ENCODE measurements at regions not wholly inside any gene's neighbourhood (a gene's known extent, or its start where the extent isn't known, plus 50 kb on each side); places are given as distances from the start of the nearest gene placed in this dataset.
"Not testable (repeated sequence)": the region's sequence is repeated elsewhere in the genome, so short reads cannot be mapped to it uniquely, and the experiment has no call there.

GRCh38 chr13:52324831-52325230 is 81.1 kb downstream of the THSD1 start:
- DNase-seq; H3K36me3 ChIP-seq (replicated peaks; ENCODE audit: insufficient read depth, low read length); H3K79me2 ChIP-seq (ENCODE audit: low read length): not testable (repeated sequence)

GRCh38 chr13:52319876-52320275 is 86.1 kb downstream of the THSD1 start:
- no peaks in the 10 kb centered on the region for H3K9me2 ChIP-seq (replicated peaks; ENCODE audit: insufficient read depth, low read length)
- no peaks in the 10 kb centered on the region for H4K20me1 ChIP-seq (ENCODE audit: insufficient read depth, low read length)
- H3F3A ChIP-seq (ENCODE audit: insufficient read depth, low read length): no peaks in the 10 kb centered on the region
- H3K27ac ChIP-seq (ENCODE audit: low read length): no peak overlapping the region
- no peak overlapping the region for H2AFZ ChIP-seq (ENCODE audit: low read length)
- no peaks in the 10 kb centered on the region for H3K36me3 ChIP-seq (replicated peaks; ENCODE audit: insufficient read depth, low read length)
- no peaks in the 10 kb centered on the region for H3K27me3 ChIP-seq (replicated peaks; ENCODE audit: insufficient read depth, low read length)
- TF ChIP-seq EZH2 (optimal IDR thresholded peaks at IDR 0.05; ENCODE audit: low read depth, low read length): no peak
- no peak for TF ChIP-seq CTCF (IDR thresholded peaks at IDR 0.05; ENCODE audit: low read length)
- no peak for TF ChIP-seq EZH2phosphoT487 (IDR thresholded peaks at IDR 0.05; ENCODE audit: low read length)
- H3K9me3 ChIP-seq (replicated peaks; ENCODE audit: insufficient read depth, low read length): no peaks in the 10 kb centered on the region
- DNase-seq: no peak
- no peak overlapping the region for H3K4me2 ChIP-seq (ENCODE audit: low read depth, low read length)
- no peaks in the 10 kb centered on the region for H3K4me1 ChIP-seq (ENCODE audit: low read length)
- H3K4me3 ChIP-seq (ENCODE audit: low read length): no peak overlapping the region
- H3K9ac ChIP-seq (ENCODE audit: low read length): no peak overlapping the region
- no peaks in the 10 kb centered on the region for H3K79me2 ChIP-seq (ENCODE audit: low read length)

More at GRCh38 chr13:52324831-52325230, 81.1 kb downstream of the THSD1 start:
- not testable (repeated sequence) for H4K20me1 ChIP-seq (ENCODE audit: insufficient read depth, low read length); H3K9ac ChIP-seq (ENCODE audit: low read length); H3K4me1 ChIP-seq (ENCODE audit: low read length); H3K27me3 ChIP-seq (replicated peaks; ENCODE audit: insufficient read depth, low read length); H3K4me3 ChIP-seq (ENCODE audit: low read length); H3F3A ChIP-seq (ENCODE audit: insufficient read depth, low read length); H2AFZ ChIP-seq (ENCODE audit: low read length); H3K4me2 ChIP-seq (ENCODE audit: low read depth, low read length); H3K9me2 ChIP-seq (replicated peaks; ENCODE audit: insufficient read depth, low read length); H3K9me3 ChIP-seq (replicated peaks; ENCODE audit: insufficient read depth, low read length)
- H3K27ac ChIP-seq (ENCODE audit: low read length): peak overlapping the region; percentile 49; the same call in 1 of the 2 replicates

GRCh38 chr13:52309833-52310232 is 96.1 kb downstream of the THSD1 start:
- H3K4me2 ChIP-seq (ENCODE audit: low read depth, low read length); H3K4me3 ChIP-seq (ENCODE audit: low read length); H3K9me2 ChIP-seq (replicated peaks; ENCODE audit: insufficient read depth, low read length); H3K9ac ChIP-seq (ENCODE audit: low read length); H4K20me1 ChIP-seq (ENCODE audit: insufficient read depth, low read length); DNase-seq; H3K27me3 ChIP-seq (replicated peaks; ENCODE audit: insufficient read depth, low read length); H3F3A ChIP-seq (ENCODE audit: insufficient read depth, low read length); H3K36me3 ChIP-seq (replicated peaks; ENCODE audit: insufficient read depth, low read length); H3K79me2 ChIP-seq (ENCODE audit: low read length); H2AFZ ChIP-seq (ENCODE audit: low read length); H3K27ac ChIP-seq (ENCODE audit: low read length); H3K4me1 ChIP-seq (ENCODE audit: low read length); H3K9me3 ChIP-seq (replicated peaks; ENCODE audit: insufficient read depth, low read length): not testable (repeated sequence)

- H3K27me3 ChIP-seq (replicated peaks; ENCODE audit: insufficient read depth, low read length); H3K79me2 ChIP-seq (ENCODE audit: low read length); H2AFZ ChIP-seq (ENCODE audit: low read length); H3K27ac ChIP-seq (ENCODE audit: low read length); DNase-seq; H3K4me3 ChIP-seq (ENCODE audit: low read length); H3K9me3 ChIP-seq (replicated peaks; ENCODE audit: insufficient read depth, low read length); H3K9me2 ChIP-seq (replicated peaks; ENCODE audit: insufficient read depth, low read length); H4K20me1 ChIP-seq (ENCODE audit: insufficient read depth, low read length); H3F3A ChIP-seq (ENCODE audit: insufficient read depth, low read length); H3K4me1 ChIP-seq (ENCODE audit: low read length); H3K4me2 ChIP-seq (ENCODE audit: low read depth, low read length); H3K9ac ChIP-seq (ENCODE audit: low read length); H3K36me3 ChIP-seq (replicated peaks; ENCODE audit: insufficient read depth, low read length): not testable (repeated sequence)
Measured at GRCh38 chr13:52306336-52306735, 99.6 kb downstream of the THSD1 start.

- H3K36me3 ChIP-seq (replicated peaks; ENCODE audit: insufficient read depth, low read length); H3K27ac ChIP-seq (ENCODE audit: low read length); H3K9ac ChIP-seq (ENCODE audit: low read length); H2AFZ ChIP-seq (ENCODE audit: low read length); H3K4me2 ChIP-seq (ENCODE audit: low read depth, low read length); H3K27me3 ChIP-seq (replicated peaks; ENCODE audit: insufficient read depth, low read length); H3F3A ChIP-seq (ENCODE audit: insufficient read depth, low read length); H3K4me1 ChIP-seq (ENCODE audit: low read length); H4K20me1 ChIP-seq (ENCODE audit: insufficient read depth, low read length); H3K9me2 ChIP-seq (replicated peaks; ENCODE audit: insufficient read depth, low read length); H3K79me2 ChIP-seq (ENCODE audit: low read length); H3K4me3 ChIP-seq (ENCODE audit: low read length); DNase-seq; H3K9me3 ChIP-seq (replicated peaks; ENCODE audit: insufficient read depth, low read length): not testable (repeated sequence)
Measured at GRCh38 chr13:52303098-52303497, 102.9 kb downstream of the THSD1 start.

- DNase-seq; H2AFZ ChIP-seq (ENCODE audit: low read length); H3K9me3 ChIP-seq (replicated peaks; ENCODE audit: insufficient read depth, low read length); H3K27ac ChIP-seq (ENCODE audit: low read length); H3K4me1 ChIP-seq (ENCODE audit: low read length); H3K27me3 ChIP-seq (replicated peaks; ENCODE audit: insufficient read depth, low read length); H3F3A ChIP-seq (ENCODE audit: insufficient read depth, low read length); H3K9ac ChIP-seq (ENCODE audit: low read length); H3K36me3 ChIP-seq (replicated peaks; ENCODE audit: insufficient read depth, low read length); H3K79me2 ChIP-seq (ENCODE audit: low read length); H4K20me1 ChIP-seq (ENCODE audit: insufficient read depth, low read length); H3K9me2 ChIP-seq (replicated peaks; ENCODE audit: insufficient read depth, low read length); H3K4me2 ChIP-seq (ENCODE audit: low read depth, low read length); H3K4me3 ChIP-seq (ENCODE audit: low read length): not testable (repeated sequence)
Measured at GRCh38 chr13:52302688-52303087, 103.3 kb downstream of the THSD1 start.

GRCh38 chr13:52301810-52302400 is 104.1 kb downstream of the THSD1 start:
- not testable (repeated sequence) for H3K36me3 ChIP-seq (replicated peaks; ENCODE audit: insufficient read depth, low read length); DNase-seq; H3K4me3 ChIP-seq (ENCODE audit: low read length); H3K27me3 ChIP-seq (replicated peaks; ENCODE audit: insufficient read depth, low read length); H3K9me2 ChIP-seq (replicated peaks; ENCODE audit: insufficient read depth, low read length); H3K27ac ChIP-seq (ENCODE audit: low read length); H2AFZ ChIP-seq (ENCODE audit: low read length); H3K9me3 ChIP-seq (replicated peaks; ENCODE audit: insufficient read depth, low read length); H3K4me1 ChIP-seq (ENCODE audit: low read length); H3K79me2 ChIP-seq (ENCODE audit: low read length); H4K20me1 ChIP-seq (ENCODE audit: insufficient read depth, low read length); H3F3A ChIP-seq (ENCODE audit: insufficient read depth, low read length); H3K4me2 ChIP-seq (ENCODE audit: low read depth, low read length); H3K9ac ChIP-seq (ENCODE audit: low read length)
